Prostate gland (tissue), 2 donors: ENCODE measurements at regions not wholly inside any gene's neighbourhood (a gene's known extent, or its start where the extent isn't known, plus 50 kb on each side); places are given as distances from the start of the nearest gene placed in this dataset.

Source experiments
- POLR2A ChIP-seq: fragments of 450-650 bp; IDR thresholded peaks from one replicate; pipeline ENCODE4 v1.6.1; 2016; ENCODE audit warnings: antibody characterized with exemption, mild to moderate bottlenecking
- TF ChIP-seq, protein P1 (sequence below), 4 experiments: fragments of 200-600 bp in 2 of 4; fragments of 450-650 bp in 2 of 4; sonication (generic) in 2 of 4; IDR thresholded peaks; 1 replicate in 3 of 4; 2 replicates in 1 of 4; pipeline ENCODE4 v1.5.1; 2016 to 2019; ENCODE audit warnings: antibody characterized with exemption in 4 of 4, mild to moderate bottlenecking in 2 of 4, moderate library complexity in 2 of 4

DNA sequence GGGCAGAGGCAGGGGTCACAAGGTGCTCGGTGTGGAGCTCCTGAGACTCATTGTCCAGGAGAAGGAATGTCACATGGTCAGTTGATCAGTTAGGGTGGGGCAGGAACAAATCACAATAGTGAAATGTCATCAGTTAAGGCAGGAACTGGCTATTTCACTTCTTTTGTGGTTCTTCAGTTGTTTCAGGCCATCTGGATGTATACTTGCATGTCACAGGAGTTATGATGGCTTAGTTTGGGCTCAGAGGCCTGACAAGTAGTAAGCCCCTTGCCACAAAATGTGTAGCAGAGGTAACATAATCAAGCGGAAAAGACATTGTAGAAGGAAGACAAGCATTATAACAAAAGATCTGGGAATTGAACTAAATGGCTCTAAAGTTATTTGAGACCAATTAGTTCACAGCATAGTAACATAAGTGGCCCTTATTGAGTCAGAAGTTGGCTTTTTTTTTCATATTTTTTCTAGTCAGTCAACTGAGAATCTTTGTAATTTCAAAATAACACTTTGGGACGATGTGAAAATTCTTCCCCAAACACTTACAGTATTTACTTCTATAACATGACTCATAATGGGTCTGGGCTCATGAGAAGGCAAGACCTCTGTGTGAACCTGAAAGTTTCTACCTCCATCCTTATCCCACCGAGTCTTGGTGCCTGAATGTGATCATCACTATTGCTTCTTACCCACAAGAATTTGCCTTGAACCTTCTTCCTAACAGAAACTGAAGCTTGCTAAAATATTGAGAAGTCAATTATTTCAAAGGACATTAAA is 137.0 kb upstream of the DPT start:
- TF ChIP-seq, protein P1, sequence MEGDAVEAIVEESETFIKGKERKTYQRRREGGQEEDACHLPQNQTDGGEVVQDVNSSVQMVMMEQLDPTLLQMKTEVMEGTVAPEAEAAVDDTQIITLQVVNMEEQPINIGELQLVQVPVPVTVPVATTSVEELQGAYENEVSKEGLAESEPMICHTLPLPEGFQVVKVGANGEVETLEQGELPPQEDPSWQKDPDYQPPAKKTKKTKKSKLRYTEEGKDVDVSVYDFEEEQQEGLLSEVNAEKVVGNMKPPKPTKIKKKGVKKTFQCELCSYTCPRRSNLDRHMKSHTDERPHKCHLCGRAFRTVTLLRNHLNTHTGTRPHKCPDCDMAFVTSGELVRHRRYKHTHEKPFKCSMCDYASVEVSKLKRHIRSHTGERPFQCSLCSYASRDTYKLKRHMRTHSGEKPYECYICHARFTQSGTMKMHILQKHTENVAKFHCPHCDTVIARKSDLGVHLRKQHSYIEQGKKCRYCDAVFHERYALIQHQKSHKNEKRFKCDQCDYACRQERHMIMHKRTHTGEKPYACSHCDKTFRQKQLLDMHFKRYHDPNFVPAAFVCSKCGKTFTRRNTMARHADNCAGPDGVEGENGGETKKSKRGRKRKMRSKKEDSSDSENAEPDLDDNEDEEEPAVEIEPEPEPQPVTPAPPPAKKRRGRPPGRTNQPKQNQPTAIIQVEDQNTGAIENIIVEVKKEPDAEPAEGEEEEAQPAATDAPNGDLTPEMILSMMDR (IDR thresholded peaks at IDR 0.05): no peak
- no peak for TF ChIP-seq POLR2A
